ENCODE measurements at regions not wholly inside any gene's neighbourhood (a gene's known extent, or its start where the extent isn't known, plus 50 kb on each side); places are given as distances from the start of the nearest gene placed in this dataset.

DNA sequence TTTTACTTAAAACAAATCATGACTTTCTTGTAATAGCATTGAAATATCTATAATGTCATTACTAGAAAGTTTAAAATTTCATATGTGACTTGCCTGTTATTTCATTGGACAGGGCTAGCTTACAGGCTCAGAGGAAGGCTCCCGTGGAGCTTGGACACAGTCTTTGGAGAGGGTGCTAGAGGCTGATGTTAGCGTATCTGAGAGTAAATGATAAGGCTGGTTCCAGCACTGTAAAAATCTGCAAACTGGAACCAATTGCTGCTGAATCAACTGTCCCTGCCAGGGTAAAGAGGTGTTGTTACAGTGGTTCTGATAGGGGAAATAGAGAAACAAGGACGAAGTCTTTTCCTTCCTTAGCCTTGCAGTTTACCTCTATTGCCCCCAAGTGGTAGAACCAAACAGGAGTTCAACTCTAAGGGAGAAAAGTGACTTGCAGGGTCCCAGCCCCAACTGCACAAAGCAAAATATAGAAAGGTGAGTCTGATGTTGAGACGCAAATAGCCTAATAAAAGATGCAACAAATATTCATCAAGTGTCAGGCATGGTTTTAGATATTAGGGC, 901.7 kb downstream of the DIAPH3 start:
- Histone ChIP-seq H2AFZ (ENCODE audit: low read length) (no peak overlapping the region), H2BK12ac (ENCODE audit: insufficient read length, low read depth, low read length) (no peak overlapping the region), H3K9me3 (ENCODE audit: control insufficient read depth, low read depth, low read length) (no peaks in the 10 kb centered on the region), H3K79me1 (ENCODE audit: insufficient read depth, low read depth, low read length, poor library complexity, severe bottlenecking) (no peaks in the 10 kb centered on the region), H3K4ac (ENCODE audit: low read depth, low read length) (no peak overlapping the region), H3K18ac (ENCODE audit: insufficient read length, low read depth, low read length) (no peak overlapping the region), H3K9ac (ENCODE audit: extremely low read depth, insufficient read length, low read length) (no peak overlapping the region), H2BK20ac (ENCODE audit: low read depth, low read length, poor library complexity, severe bottlenecking) (no peak overlapping the region), H4K5ac (ENCODE audit: insufficient read length, low read depth, low read length) (no peak overlapping the region), H3K79me2 (ENCODE audit: insufficient read depth, low read length) (no peaks in the 10 kb centered on the region), H3K4me1 (ENCODE audit: insufficient read depth, low read length) (no peaks in the 10 kb centered on the region), H2AK5ac (ENCODE audit: insufficient read length, low read length) (no peak overlapping the region), H3K14ac (ENCODE audit: insufficient read depth, low read length) (no peak overlapping the region), H4K20me1 (ENCODE audit: control insufficient read depth, insufficient read depth, insufficient read length) (no peaks in the 10 kb centered on the region), H4K91ac (ENCODE audit: insufficient read length, low read depth, low read length) (no peak overlapping the region), H3K23ac (ENCODE audit: insufficient read length, low read depth, low read length) (no peak overlapping the region), H2BK5ac (ENCODE audit: insufficient read length, low read length) (no peak overlapping the region), H2BK15ac (ENCODE audit: low read depth, low read length) (no peak overlapping the region), H2BK120ac (ENCODE audit: low read depth, low read length, poor library complexity, severe bottlenecking) (no peak overlapping the region), H3K27ac (ENCODE audit: insufficient read length, low read depth, low read length) (no peak overlapping the region), H3K4me2 (ENCODE audit: insufficient read depth, insufficient read length, low read length) (no peak overlapping the region), H3K27me3 (ENCODE audit: insufficient read depth, low read length) (no peaks in the 10 kb centered on the region), H4K8ac (replicated peaks; ENCODE audit: insufficient read length, low read depth, low read length) (no peak overlapping the region), H3K56ac (ENCODE audit: insufficient read length, low read depth, low read length) (no peak overlapping the region), H3T11ph (ENCODE audit: low read length) (no peak overlapping the region), H3K23me2 (ENCODE audit: insufficient read length, low read depth, low read length, poor library complexity, severe bottlenecking) (no peaks in the 10 kb centered on the region)
- H3K9me3 Mint-ChIP-seq, result no peaks in the 10 kb centered on the region
- no peaks in the 10 kb centered on the region for H3K27me3 Mint-ChIP-seq (ENCODE audit: low read depth)
- no peak overlapping the region for H3K27ac Mint-ChIP-seq
- H3K4me3 Mint-ChIP-seq, result no peak overlapping the region
- no peaks in the 10 kb centered on the region for H3K36me3 Mint-ChIP-seq (ENCODE audit: insufficient read depth in 1 of 3, low read depth in 3 of 3)
- TF ChIP-seq, protein P1, sequence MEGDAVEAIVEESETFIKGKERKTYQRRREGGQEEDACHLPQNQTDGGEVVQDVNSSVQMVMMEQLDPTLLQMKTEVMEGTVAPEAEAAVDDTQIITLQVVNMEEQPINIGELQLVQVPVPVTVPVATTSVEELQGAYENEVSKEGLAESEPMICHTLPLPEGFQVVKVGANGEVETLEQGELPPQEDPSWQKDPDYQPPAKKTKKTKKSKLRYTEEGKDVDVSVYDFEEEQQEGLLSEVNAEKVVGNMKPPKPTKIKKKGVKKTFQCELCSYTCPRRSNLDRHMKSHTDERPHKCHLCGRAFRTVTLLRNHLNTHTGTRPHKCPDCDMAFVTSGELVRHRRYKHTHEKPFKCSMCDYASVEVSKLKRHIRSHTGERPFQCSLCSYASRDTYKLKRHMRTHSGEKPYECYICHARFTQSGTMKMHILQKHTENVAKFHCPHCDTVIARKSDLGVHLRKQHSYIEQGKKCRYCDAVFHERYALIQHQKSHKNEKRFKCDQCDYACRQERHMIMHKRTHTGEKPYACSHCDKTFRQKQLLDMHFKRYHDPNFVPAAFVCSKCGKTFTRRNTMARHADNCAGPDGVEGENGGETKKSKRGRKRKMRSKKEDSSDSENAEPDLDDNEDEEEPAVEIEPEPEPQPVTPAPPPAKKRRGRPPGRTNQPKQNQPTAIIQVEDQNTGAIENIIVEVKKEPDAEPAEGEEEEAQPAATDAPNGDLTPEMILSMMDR (conservative IDR thresholded peaks at IDR 0.05), result peak; percentile 81
- WGBS (ENCODE audit: extremely low coverage, insufficient read length, low lambda C conversion rate), result no CpG with 5 or more reads among the region's 4 CpGs
- H3K4me1 Mint-ChIP-seq, result peaks cover 20 to 21% of the 10 kb centered on the region in 2 experiments
- peak; percentile 30 for DNase-seq
